Epithelial cell of proximal tubule (primary cell): ENCODE measurements at regions not wholly inside any gene's neighbourhood (a gene's known extent, or its start where the extent isn't known, plus 50 kb on each side); places are given as distances from the start of the nearest gene placed in this dataset.
A peak's percentile ranks its signal among the peaks of the same experiment; 100 is the strongest.

Experiments
- DNase-seq: peaks from one replicate; pipeline ENCODE4 v3.0.0-alpha.2; 2011; ENCODE audit warnings: low read depth
- H3K4me3 ChIP-seq: 2 replicates; pipeline ENCODE4 v1.5.1; 2011; ENCODE audit warnings: low read depth, mild to moderate bottlenecking, low read length
- CTCF ChIP-seq: conservative IDR thresholded peaks from 2 replicates; pipeline ENCODE4 v1.5.1; 2012; ENCODE audit warnings: low read depth, mild to moderate bottlenecking, low read length

GRCh38 chr9:1729631-1730030 lies 285.5 kb upstream of the SMARCA2 start:
- no peak overlapping the region for H3K4me3 ChIP-seq
- TF ChIP-seq CTCF, result no peak
- DNase-seq, result no peak

GRCh38 chr9:1732670-1733069 lies 282.5 kb upstream of the SMARCA2 start:
- no peak overlapping the region for H3K4me3 ChIP-seq
- no peak for DNase-seq
- TF ChIP-seq CTCF, result peak; percentile 62

- DNase-seq, result no peak
- TF ChIP-seq CTCF, result no peak
- no peak overlapping the region for H3K4me3 ChIP-seq
These were observed 276.5 kb upstream of the SMARCA2 start for GRCh38 chr9:1738511-1739100.

- no peak overlapping the region for H3K4me3 ChIP-seq
- no peak for TF ChIP-seq CTCF
- no peak for DNase-seq
These were observed 271.8 kb upstream of the SMARCA2 start for GRCh38 chr9:1743121-1743960.

GRCh38 chr9:1745980-1746379 lies 269.2 kb upstream of the SMARCA2 start:
- TF ChIP-seq CTCF, result no peak

GRCh38 chr9:1747417-1747967 lies 267.7 kb upstream of the SMARCA2 start:
- DNase-seq, result no peak
- no peak for TF ChIP-seq CTCF
- H3K4me3 ChIP-seq, result no peak overlapping the region

More at GRCh38 chr9:1745980-1746379, 269.2 kb upstream of the SMARCA2 start:
- no peak overlapping the region for H3K4me3 ChIP-seq
- DNase-seq, result no peak
